Lower leg skin (tissue), 3 donors: ENCODE measurements at regions not wholly inside any gene's neighbourhood (a gene's known extent, or its start where the extent isn't known, plus 50 kb on each side); places are given as distances from the start of the nearest gene placed in this dataset.
"Not testable (repeated sequence)": the region's sequence is repeated elsewhere in the genome, so short reads cannot be mapped to it uniquely, and the experiment has no call there.

Experiments used
- POLR2A ChIP-seq, 2 donors: fragments of 450-650 bp; IDR thresholded peaks; one replicate each; pipeline ENCODE4 v1.6.1; 2016 to 2017; ENCODE audit warnings: antibody characterized with exemption in 2 of 2, mild to moderate bottlenecking in 1 of 2, moderate library complexity in 1 of 2
- TF ChIP-seq, protein P1 (sequence below), 3 donors: fragments of 450-650 bp; IDR thresholded peaks; one replicate each; pipeline ENCODE4 v1.5.1; 2016; ENCODE audit warnings: antibody characterized with exemption in 3 of 3, mild to moderate bottlenecking in 3 of 3, moderate library complexity in 2 of 3

DNA sequence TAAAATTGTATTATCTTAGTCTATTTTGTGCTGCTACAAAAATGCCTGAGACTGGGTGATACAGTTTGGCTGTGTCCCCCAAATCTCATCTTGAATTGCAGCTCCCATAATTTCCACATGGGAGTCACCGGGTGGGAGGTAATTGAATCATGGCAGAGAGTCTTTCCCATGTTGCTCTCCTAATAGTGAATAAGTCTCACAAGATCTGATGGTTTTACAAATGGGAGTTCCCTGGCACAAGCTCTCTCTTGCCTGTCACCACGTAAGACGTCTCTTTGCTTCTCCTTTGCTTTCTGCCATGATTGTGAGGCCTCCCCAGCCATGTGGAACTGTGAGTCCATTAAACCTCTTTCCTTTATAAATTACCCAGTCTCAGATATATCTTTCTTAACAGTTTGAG is 57.0 kb upstream of the SLC35F5 start:
- TF ChIP-seq, protein P1, sequence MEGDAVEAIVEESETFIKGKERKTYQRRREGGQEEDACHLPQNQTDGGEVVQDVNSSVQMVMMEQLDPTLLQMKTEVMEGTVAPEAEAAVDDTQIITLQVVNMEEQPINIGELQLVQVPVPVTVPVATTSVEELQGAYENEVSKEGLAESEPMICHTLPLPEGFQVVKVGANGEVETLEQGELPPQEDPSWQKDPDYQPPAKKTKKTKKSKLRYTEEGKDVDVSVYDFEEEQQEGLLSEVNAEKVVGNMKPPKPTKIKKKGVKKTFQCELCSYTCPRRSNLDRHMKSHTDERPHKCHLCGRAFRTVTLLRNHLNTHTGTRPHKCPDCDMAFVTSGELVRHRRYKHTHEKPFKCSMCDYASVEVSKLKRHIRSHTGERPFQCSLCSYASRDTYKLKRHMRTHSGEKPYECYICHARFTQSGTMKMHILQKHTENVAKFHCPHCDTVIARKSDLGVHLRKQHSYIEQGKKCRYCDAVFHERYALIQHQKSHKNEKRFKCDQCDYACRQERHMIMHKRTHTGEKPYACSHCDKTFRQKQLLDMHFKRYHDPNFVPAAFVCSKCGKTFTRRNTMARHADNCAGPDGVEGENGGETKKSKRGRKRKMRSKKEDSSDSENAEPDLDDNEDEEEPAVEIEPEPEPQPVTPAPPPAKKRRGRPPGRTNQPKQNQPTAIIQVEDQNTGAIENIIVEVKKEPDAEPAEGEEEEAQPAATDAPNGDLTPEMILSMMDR (IDR thresholded peaks at IDR 0.05): not testable (repeated sequence)
- not testable (repeated sequence) for TF ChIP-seq POLR2A (IDR thresholded peaks at IDR 0.05)
